H9 (cell line): ENCODE measurements at regions not wholly inside any gene's neighbourhood (a gene's known extent, or its start where the extent isn't known, plus 50 kb on each side); places are given as distances from the start of the nearest gene placed in this dataset.

Source experiments
- DNase-seq: peaks from one replicate; pipeline ENCODE4 v3.0.0-alpha.2; 2017
- H2AFZ ChIP-seq: one replicate; pipeline ENCODE4 v1.6.1; 2013; ENCODE audit warnings: mild to moderate bottlenecking, low read length, control low read depth, moderate library complexity
- H2AK5ac ChIP-seq: 2 replicates; pipeline ENCODE4 v1.6.1; 2013; ENCODE audit warnings: low read length, control low read depth, mixed read lengths; ENCODE audit not compliant: insufficient read length
- H2BK120ac ChIP-seq: one replicate; pipeline ENCODE4 v1.6.1; 2013; ENCODE audit warnings: low read depth, mild to moderate bottlenecking, low read length, control low read depth, inconsistent platforms; ENCODE audit not compliant: poor library complexity, severe bottlenecking
- H2BK12ac ChIP-seq: 2 replicates; pipeline ENCODE4 v1.6.1; 2013; ENCODE audit warnings: low read length, control low read depth, mixed read lengths, low read depth; ENCODE audit not compliant: insufficient read length
- H2BK15ac ChIP-seq: 2 replicates; pipeline ENCODE4 v1.6.1; 2013; ENCODE audit warnings: low read depth, low read length, control low read depth
- H2BK20ac ChIP-seq: one replicate; pipeline ENCODE4 v1.6.1; 2013; ENCODE audit warnings: low read depth, mild to moderate bottlenecking, low read length, control low read depth, inconsistent platforms; ENCODE audit not compliant: poor library complexity, severe bottlenecking
- H2BK5ac ChIP-seq: 2 replicates; pipeline ENCODE4 v1.6.1; 2013; ENCODE audit warnings: low read length, control low read depth, mixed read lengths; ENCODE audit not compliant: insufficient read length
- H3K14ac ChIP-seq: 2 replicates; pipeline ENCODE4 v1.6.1; 2013; ENCODE audit warnings: low read length, control low read depth; ENCODE audit not compliant: insufficient read depth
- H3K18ac ChIP-seq: 2 replicates; pipeline ENCODE4 v1.6.1; 2013; ENCODE audit warnings: low read depth, mild to moderate bottlenecking, mixed read lengths, low read length, control low read depth; ENCODE audit not compliant: insufficient read length
- H3K23ac ChIP-seq: 2 replicates; pipeline ENCODE4 v1.6.1; 2013; ENCODE audit warnings: low read length, control low read depth, mixed read lengths, low read depth; ENCODE audit not compliant: insufficient read length
- H3K23me2 ChIP-seq: 2 replicates; pipeline ENCODE4 v1.6.1; 2013; ENCODE audit warnings: low read depth, mild to moderate bottlenecking, mixed read lengths, low read length, control low read depth; ENCODE audit not compliant: insufficient read length, poor library complexity, severe bottlenecking
- H3K27ac ChIP-seq: 2 replicates; pipeline ENCODE4 v1.5.1; 2013; ENCODE audit warnings: low read length, control low read depth, mixed read lengths, low read depth; ENCODE audit not compliant: insufficient read length
- H3K27me3 ChIP-seq: 2 replicates; pipeline ENCODE4 v1.6.1; 2013; ENCODE audit warnings: low read length, control low read depth, inconsistent platforms; ENCODE audit not compliant: insufficient read depth
- H3K4ac ChIP-seq: 2 replicates; pipeline ENCODE4 v1.6.1; 2013; ENCODE audit warnings: low read depth, mild to moderate bottlenecking, control low read depth, inconsistent platforms, low read length, moderate library complexity
- H3K4me1 ChIP-seq: 2 replicates; pipeline ENCODE4 v1.6.1; 2013; ENCODE audit warnings: low read length, control low read depth, inconsistent platforms; ENCODE audit not compliant: insufficient read depth
- H3K4me2 ChIP-seq: 2 replicates; pipeline ENCODE4 v1.6.1; 2013; ENCODE audit warnings: low read length, control low read depth, mixed read lengths; ENCODE audit not compliant: insufficient read length, insufficient read depth
- H3K56ac ChIP-seq: 2 replicates; pipeline ENCODE4 v1.6.1; 2013; ENCODE audit warnings: low read depth, mild to moderate bottlenecking, mixed read lengths, low read length, control low read depth; ENCODE audit not compliant: insufficient read length
- H3K79me1 ChIP-seq: 2 replicates; pipeline ENCODE4 v1.6.1; 2013; ENCODE audit warnings: low read depth, mild to moderate bottlenecking, moderate library complexity, low read length, control low read depth, inconsistent platforms; ENCODE audit not compliant: insufficient read depth, poor library complexity, severe bottlenecking
- H3K79me2 ChIP-seq: 2 replicates; pipeline ENCODE4 v1.6.1; 2013; ENCODE audit warnings: low read length, control low read depth, inconsistent platforms; ENCODE audit not compliant: insufficient read depth
- H3K9ac ChIP-seq: 2 replicates; pipeline ENCODE4 v1.6.1; 2013; ENCODE audit warnings: low read length, control low read depth, mixed read lengths; ENCODE audit not compliant: insufficient read length; ENCODE audit errors: extremely low read depth
- H3K9me3 ChIP-seq: one replicate; pipeline ENCODE4 v1.6.1; 2013; ENCODE audit warnings: low read depth, low read length, inconsistent platforms; ENCODE audit not compliant: control insufficient read depth
- H3T11ph ChIP-seq: one replicate; pipeline ENCODE4 v1.6.1; 2013; ENCODE audit warnings: mild to moderate bottlenecking, low read length, control low read depth, inconsistent platforms
- H4K20me1 ChIP-seq: one replicate; pipeline ENCODE4 v1.6.1; 2013; ENCODE audit not compliant: control insufficient read depth, insufficient read length, insufficient read depth
- H4K5ac ChIP-seq: 2 replicates; pipeline ENCODE4 v1.6.1; 2013; ENCODE audit warnings: low read depth, mild to moderate bottlenecking, mixed read lengths, low read length, control low read depth; ENCODE audit not compliant: insufficient read length
- H4K8ac ChIP-seq: replicated peaks from 2 replicates; pipeline ENCODE4 v1.6.1; 2013; ENCODE audit warnings: low read length, control low read depth, mixed read lengths, low read depth; ENCODE audit not compliant: insufficient read length
- H4K91ac ChIP-seq: 2 replicates; pipeline ENCODE4 v1.6.1; 2013; ENCODE audit warnings: low read depth, mild to moderate bottlenecking, moderate library complexity, mixed read lengths, low read length, control low read depth; ENCODE audit not compliant: insufficient read length
- H3K27ac Mint-ChIP-seq, 3 experiments: 2 replicates in 2 of 3; 3 replicates in 1 of 3; pipeline ENCODE4 v1.8.0; 2020 to 2021; ENCODE audit warnings: mixed read lengths in 3 of 3, mild to moderate bottlenecking in 1 of 3, moderate library complexity in 1 of 3
- H3K27me3 Mint-ChIP-seq: 2 replicates; pipeline ENCODE4 v1.8.0; 2021; ENCODE audit warnings: low read depth, mild to moderate bottlenecking, moderate library complexity, mixed read lengths
- H3K36me3 Mint-ChIP-seq, 3 experiments: 2 replicates in 2 of 3; 3 replicates in 1 of 3; pipeline ENCODE4 v1.8.0; 2020 to 2021; ENCODE audit warnings: low read depth in 3 of 3, mixed read lengths in 3 of 3; ENCODE audit not compliant: insufficient read depth in 1 of 3
- H3K4me1 Mint-ChIP-seq, 2 experiments: 2 replicates each; pipeline ENCODE4 v1.8.0; 2020; ENCODE audit warnings: mixed read lengths in 2 of 2
- H3K4me3 Mint-ChIP-seq, 2 experiments: 2 replicates in 1 of 2; 3 replicates in 1 of 2; pipeline ENCODE4 v1.8.0; 2020 to 2021; ENCODE audit warnings: mild to moderate bottlenecking in 2 of 2, mixed read lengths in 2 of 2, moderate library complexity in 1 of 2
- H3K9me3 Mint-ChIP-seq, 2 experiments: 2 replicates in 1 of 2; 3 replicates in 1 of 2; pipeline ENCODE4 v1.8.0; 2020; ENCODE audit warnings: mild to moderate bottlenecking in 2 of 2, mixed read lengths in 2 of 2, moderate library complexity in 1 of 2
- WGBS: extraction: QIAGEN DNeasy Blood & Tissue Kit; methylation state at CpG from one replicate; pipeline ENCODE4 v1.1.7; 2013; ENCODE audit warnings: missing lambda C conversion rate, low lambda C conversion rate, mixed read lengths; ENCODE audit not compliant: insufficient read length; ENCODE audit errors: extremely low coverage; 5-methylcytosine and 5-hydroxymethylcytosine counted together
- TF ChIP-seq, protein P1 (sequence below): fragments of 200-600 bp; sonication (generic); conservative IDR thresholded peaks from 3 replicates; pipeline ENCODE4 v1.8.0; 2021; ENCODE audit warnings: antibody characterized with exemption, mild to moderate bottlenecking

DNA sequence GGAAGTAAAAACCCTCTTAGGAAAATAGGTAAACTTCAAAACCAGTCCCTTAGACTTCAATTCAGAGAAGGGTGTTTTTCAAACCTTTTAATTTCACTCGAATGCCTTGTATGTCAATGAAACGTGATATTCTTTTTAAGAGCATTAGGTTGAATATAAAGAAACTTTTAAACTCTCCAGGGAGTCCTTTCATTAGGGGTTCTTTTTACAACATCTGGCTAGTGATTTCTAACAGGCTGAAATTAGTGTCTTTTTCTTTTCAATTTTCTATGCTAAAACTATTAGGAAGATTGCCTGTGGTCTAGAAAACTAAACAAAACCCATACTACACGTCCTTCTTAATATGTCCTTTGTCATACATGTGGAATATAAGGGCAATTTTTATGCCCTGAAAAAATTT is 569.7 kb upstream of the CITED2 start:
- Histone ChIP-seq H3K9ac (no peak overlapping the region), H3K9me3 (no peaks in the 10 kb centered on the region)

More for the DNA sequence above, 569.7 kb upstream of the CITED2 start:
- Histone ChIP-seq H3T11ph (no peak overlapping the region), H3K56ac (no peak overlapping the region), H3K79me2 (no peaks in the 10 kb centered on the region), H3K23me2 (no peaks in the 10 kb centered on the region), H3K4ac (no peak overlapping the region), H4K5ac (no peak overlapping the region), H2BK20ac (no peak overlapping the region), H4K8ac (no peak overlapping the region), H3K18ac (no peak overlapping the region), H3K27me3 (no peaks in the 10 kb centered on the region), H3K4me1 (no peaks in the 10 kb centered on the region; the same call in 1 of the 2 replicates), H3K14ac (no peak overlapping the region), H2BK5ac (no peak overlapping the region), H2BK15ac (no peak overlapping the region), H2BK120ac (no peak overlapping the region), H4K20me1 (no peaks in the 10 kb centered on the region), H2AFZ (no peak overlapping the region), H4K91ac (no peak overlapping the region), H2AK5ac (no peak overlapping the region), H3K27ac (no peak overlapping the region), H3K79me1 (no peaks in the 10 kb centered on the region), H2BK12ac (no peak overlapping the region), H3K23ac (no peak overlapping the region), H3K4me2 (no peak overlapping the region)
- WGBS: no CpG with 5 or more reads among the region's 3 CpGs
- peaks cover 28 to 37% of the 10 kb centered on the region in 2 experiments for H3K4me1 Mint-ChIP-seq
- no peak for DNase-seq
- H3K4me3 Mint-ChIP-seq: no peak overlapping the region
- H3K27me3 Mint-ChIP-seq: no peaks in the 10 kb centered on the region
- H3K27ac Mint-ChIP-seq: no peak overlapping the region
- TF ChIP-seq, protein P1, sequence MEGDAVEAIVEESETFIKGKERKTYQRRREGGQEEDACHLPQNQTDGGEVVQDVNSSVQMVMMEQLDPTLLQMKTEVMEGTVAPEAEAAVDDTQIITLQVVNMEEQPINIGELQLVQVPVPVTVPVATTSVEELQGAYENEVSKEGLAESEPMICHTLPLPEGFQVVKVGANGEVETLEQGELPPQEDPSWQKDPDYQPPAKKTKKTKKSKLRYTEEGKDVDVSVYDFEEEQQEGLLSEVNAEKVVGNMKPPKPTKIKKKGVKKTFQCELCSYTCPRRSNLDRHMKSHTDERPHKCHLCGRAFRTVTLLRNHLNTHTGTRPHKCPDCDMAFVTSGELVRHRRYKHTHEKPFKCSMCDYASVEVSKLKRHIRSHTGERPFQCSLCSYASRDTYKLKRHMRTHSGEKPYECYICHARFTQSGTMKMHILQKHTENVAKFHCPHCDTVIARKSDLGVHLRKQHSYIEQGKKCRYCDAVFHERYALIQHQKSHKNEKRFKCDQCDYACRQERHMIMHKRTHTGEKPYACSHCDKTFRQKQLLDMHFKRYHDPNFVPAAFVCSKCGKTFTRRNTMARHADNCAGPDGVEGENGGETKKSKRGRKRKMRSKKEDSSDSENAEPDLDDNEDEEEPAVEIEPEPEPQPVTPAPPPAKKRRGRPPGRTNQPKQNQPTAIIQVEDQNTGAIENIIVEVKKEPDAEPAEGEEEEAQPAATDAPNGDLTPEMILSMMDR: no peak
- peaks cover 0 to 3% of the 10 kb centered on the region in 2 experiments; a peak in 2 of 5 replicates for H3K9me3 Mint-ChIP-seq
- peaks cover 0 to 12% (median 0%) of the 10 kb centered on the region in 3 experiments; a peak in 2 of 7 replicates for H3K36me3 Mint-ChIP-seq
